NT2/D1 (cell line): ENCODE measurements at regions not wholly inside any gene's neighbourhood (a gene's known extent, or its start where the extent isn't known, plus 50 kb on each side); places are given as distances from the start of the nearest gene placed in this dataset.

ENCODE experiments used
- SUZ12 ChIP-seq: IDR thresholded peaks from 2 replicates; pipeline ENCODE4 v1.6.1; 2011; ENCODE audit not compliant: insufficient read length, insufficient read depth; ENCODE audit errors: extremely low read depth
- YY1 ChIP-seq: IDR thresholded peaks from 2 replicates; pipeline ENCODE4 v1.6.1; 2011; ENCODE audit not compliant: insufficient read length, insufficient read depth

- no peak for TF ChIP-seq SUZ12
- TF ChIP-seq YY1: no peak
Observed at GRCh38 chr6:113713665-113714064, 143.5 kb upstream of the MARCKS start.
